ENCODE measurements at regions not wholly inside any gene's neighbourhood (a gene's known extent, or its start where the extent isn't known, plus 50 kb on each side); places are given as distances from the start of the nearest gene placed in this dataset.
"Not testable (repeated sequence)": the region's sequence is repeated elsewhere in the genome, so short reads cannot be mapped to it uniquely, and the experiment has no call there.

DNA sequence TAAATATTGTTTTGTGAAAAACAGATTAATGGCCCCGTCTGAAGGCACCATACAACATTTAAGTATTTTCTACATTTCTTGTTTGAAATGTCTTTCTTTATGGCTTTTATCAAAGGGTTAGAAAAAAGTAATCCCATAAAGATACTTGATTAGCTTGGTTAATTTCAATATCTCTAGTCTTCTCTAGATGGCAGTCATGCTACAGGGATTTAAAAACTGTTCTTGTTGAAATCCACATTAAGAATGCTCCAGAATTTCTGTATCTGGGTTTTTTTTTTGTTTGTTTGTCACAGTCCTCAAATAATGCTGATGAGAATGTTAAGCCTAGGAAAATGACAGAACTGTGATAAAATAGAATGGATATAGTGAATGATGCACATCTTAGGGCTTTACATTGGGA is 109.0 kb upstream of the AADAT start:
- H3K4me3 ChIP-seq (ENCODE audit: low read depth, low read length), result no peak overlapping the region
- no peak overlapping the region for H3K9ac ChIP-seq (ENCODE audit: low read depth, low read length)
- H3K4me1 ChIP-seq (ENCODE audit: control insufficient read depth, insufficient read depth, low read length), result no peaks in the 10 kb centered on the region
- H3K27me3 ChIP-seq (ENCODE audit: control insufficient read depth, insufficient read depth, low read length), result no peaks in the 10 kb centered on the region
- no peaks in the 10 kb centered on the region for H3K9me3 ChIP-seq (ENCODE audit: control insufficient read depth, insufficient read depth, low read length)
- H3K36me3 ChIP-seq (ENCODE audit: control insufficient read depth, insufficient read depth, low read length), result no peaks in the 10 kb centered on the region

DNA sequence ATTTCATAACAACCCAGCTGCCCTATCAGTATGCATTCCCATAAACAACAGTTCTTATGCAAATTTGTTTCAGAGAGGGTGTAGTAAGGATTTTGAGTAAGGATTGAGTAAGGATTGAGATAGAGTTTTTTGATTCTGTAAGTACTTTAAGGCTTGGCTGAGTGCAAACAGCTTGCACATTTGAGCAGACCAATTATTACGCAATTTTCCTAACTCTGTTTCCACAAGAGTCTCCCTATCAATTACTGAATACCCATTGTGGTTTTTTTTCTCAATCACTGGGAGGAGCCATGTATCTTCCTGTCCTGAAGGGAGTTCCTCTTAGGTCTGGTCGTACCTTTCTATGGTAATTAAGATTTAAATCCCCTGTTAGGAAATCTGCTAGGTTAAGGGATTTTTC is 105.0 kb upstream of the AADAT start:
- not testable (repeated sequence) for H3K27me3 ChIP-seq (ENCODE audit: control insufficient read depth, insufficient read depth, low read length); H3K9ac ChIP-seq (ENCODE audit: low read depth, low read length); H3K36me3 ChIP-seq (ENCODE audit: control insufficient read depth, insufficient read depth, low read length); H3K4me3 ChIP-seq (ENCODE audit: low read depth, low read length); H3K4me1 ChIP-seq (ENCODE audit: control insufficient read depth, insufficient read depth, low read length); H3K9me3 ChIP-seq (ENCODE audit: control insufficient read depth, insufficient read depth, low read length)

DNA sequence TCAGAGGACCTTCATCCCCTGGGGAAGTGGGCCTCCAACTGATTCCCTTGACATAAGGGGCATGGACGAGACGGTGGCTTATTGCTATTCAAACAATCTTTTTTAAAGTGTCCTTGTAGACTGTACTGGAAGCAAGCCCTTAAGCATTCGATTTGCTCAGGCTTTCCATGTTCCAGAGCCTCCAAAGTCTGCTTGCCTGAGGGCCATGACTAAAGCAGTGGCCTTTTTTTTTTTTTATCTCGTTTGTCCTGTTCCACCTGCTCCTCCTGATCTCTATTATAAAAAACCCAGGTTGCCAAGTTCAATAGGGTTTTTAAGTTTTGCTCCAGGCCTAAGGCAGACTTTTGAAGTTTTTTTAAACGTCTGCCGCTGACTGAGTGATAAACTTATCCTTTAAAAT is 103.7 kb upstream of the AADAT start:
- Histone ChIP-seq H3K36me3 (ENCODE audit: control insufficient read depth, insufficient read depth, low read length) (no peaks in the 10 kb centered on the region), H3K9me3 (ENCODE audit: control insufficient read depth, insufficient read depth, low read length) (no peaks in the 10 kb centered on the region), H3K9ac (ENCODE audit: low read depth, low read length) (no peak overlapping the region), H3K4me3 (ENCODE audit: low read depth, low read length) (no peak overlapping the region), H3K27me3 (ENCODE audit: control insufficient read depth, insufficient read depth, low read length) (no peaks in the 10 kb centered on the region), H3K4me1 (ENCODE audit: control insufficient read depth, insufficient read depth, low read length) (no peaks in the 10 kb centered on the region)

DNA sequence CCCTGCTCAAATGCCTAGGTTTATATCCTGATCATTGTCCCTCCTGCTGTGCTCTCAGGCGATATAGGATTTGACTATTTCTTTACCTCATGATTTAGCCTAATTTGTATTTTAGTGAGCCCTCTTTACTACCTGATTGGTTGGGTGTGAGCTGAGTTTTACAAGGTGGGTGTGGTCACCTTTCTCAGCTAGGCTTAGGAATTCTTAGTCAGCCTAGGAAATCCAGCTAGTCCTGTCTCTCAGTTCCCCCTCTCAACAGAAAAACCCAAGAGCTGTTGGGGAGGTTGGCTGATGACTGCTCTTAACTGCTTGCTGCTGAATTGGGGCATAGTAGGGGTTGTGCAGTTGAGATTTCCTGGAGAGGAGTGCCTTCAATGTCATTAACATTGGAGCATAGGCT is 100.5 kb upstream of the AADAT start:
- Histone ChIP-seq H3K4me3 (ENCODE audit: low read depth, low read length) (no peak overlapping the region), H3K4me1 (ENCODE audit: control insufficient read depth, insufficient read depth, low read length) (peaks cover 3% of the 10 kb centered on the region), H3K36me3 (ENCODE audit: control insufficient read depth, insufficient read depth, low read length) (no peaks in the 10 kb centered on the region), H3K9ac (ENCODE audit: low read depth, low read length) (no peak overlapping the region), H3K9me3 (ENCODE audit: control insufficient read depth, insufficient read depth, low read length) (no peaks in the 10 kb centered on the region), H3K27me3 (ENCODE audit: control insufficient read depth, insufficient read depth, low read length) (no peaks in the 10 kb centered on the region)

DNA sequence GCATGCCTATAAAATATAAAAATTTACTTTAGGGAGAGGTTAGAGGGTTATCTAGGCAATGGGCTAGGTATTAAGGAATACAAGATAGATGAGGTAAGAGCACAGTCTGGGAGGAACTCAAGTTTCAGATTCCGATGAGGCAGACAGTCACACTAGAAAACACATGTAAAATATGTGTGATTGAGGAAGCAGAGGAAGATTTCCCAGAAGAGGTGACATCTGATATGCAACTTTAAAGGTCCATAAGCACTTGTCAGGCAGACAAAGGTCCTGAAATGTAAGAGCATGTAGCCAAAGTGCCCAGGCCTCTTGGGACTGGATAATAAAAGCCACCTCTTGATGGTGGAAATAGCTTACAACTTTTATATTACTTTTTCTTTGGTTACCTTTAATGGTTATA is 81.1 kb upstream of the AADAT start:
- H3K4me3 ChIP-seq (ENCODE audit: low read depth, low read length), result no peak overlapping the region
- no peak overlapping the region for H3K9ac ChIP-seq (ENCODE audit: low read depth, low read length)
- no peaks in the 10 kb centered on the region for H3K27me3 ChIP-seq (ENCODE audit: control insufficient read depth, insufficient read depth, low read length)
- no peaks in the 10 kb centered on the region for H3K4me1 ChIP-seq (ENCODE audit: control insufficient read depth, insufficient read depth, low read length)
- no peaks in the 10 kb centered on the region for H3K36me3 ChIP-seq (ENCODE audit: control insufficient read depth, insufficient read depth, low read length)
- H3K9me3 ChIP-seq (ENCODE audit: control insufficient read depth, insufficient read depth, low read length), result no peaks in the 10 kb centered on the region

DNA sequence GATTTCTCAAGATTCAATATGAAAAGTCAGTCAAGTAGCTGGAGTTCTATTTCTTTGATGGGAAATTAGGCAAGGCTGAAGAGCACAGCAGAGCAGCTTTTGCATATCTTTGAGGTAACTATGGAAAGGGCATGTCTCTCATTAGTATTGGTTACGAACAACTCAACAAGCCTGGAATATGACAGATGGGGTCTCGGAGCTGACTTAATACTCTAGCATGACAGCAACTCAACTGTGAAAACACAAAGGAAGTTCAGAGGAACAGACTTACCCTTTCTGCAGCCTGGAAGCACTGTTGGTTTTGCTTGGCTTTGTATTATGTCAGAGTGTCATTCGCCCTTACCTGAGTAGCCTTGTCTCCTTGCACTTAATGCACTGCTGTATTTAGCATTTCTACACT is 79.9 kb upstream of the AADAT start:
- Histone ChIP-seq H3K9me3 (ENCODE audit: control insufficient read depth, insufficient read depth, low read length) (no peaks in the 10 kb centered on the region), H3K4me3 (ENCODE audit: low read depth, low read length) (no peak overlapping the region), H3K4me1 (ENCODE audit: control insufficient read depth, insufficient read depth, low read length) (no peaks in the 10 kb centered on the region), H3K27me3 (ENCODE audit: control insufficient read depth, insufficient read depth, low read length) (no peaks in the 10 kb centered on the region), H3K36me3 (ENCODE audit: control insufficient read depth, insufficient read depth, low read length) (no peaks in the 10 kb centered on the region), H3K9ac (ENCODE audit: low read depth, low read length) (no peak overlapping the region)

DNA sequence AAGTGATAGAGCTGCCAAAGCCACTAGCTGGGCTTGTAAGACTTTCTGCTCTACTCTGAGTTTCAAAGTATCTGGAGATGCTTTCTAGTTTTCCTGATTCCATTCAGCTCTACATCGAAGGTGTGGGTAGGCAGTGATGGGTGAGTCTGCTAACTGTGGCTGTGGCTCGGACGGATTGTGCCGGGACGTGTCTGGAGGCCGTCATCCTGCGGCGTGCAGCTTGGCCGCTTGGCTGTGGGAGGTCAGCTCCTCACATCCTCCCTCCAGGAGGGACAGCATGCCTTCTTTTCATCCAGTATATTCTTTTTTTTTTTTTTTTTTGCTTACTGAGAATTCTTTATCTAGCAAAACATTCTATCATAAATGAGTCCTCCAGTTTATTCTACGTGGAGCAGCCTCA is 77.9 kb upstream of the AADAT start:
- H3K36me3 ChIP-seq (ENCODE audit: control insufficient read depth, insufficient read depth, low read length), result no peaks in the 10 kb centered on the region
- no peak overlapping the region for H3K9ac ChIP-seq (ENCODE audit: low read depth, low read length)
- H3K9me3 ChIP-seq (ENCODE audit: control insufficient read depth, insufficient read depth, low read length), result no peaks in the 10 kb centered on the region
- H3K4me3 ChIP-seq (ENCODE audit: low read depth, low read length), result no peak overlapping the region
- no peaks in the 10 kb centered on the region for H3K27me3 ChIP-seq (ENCODE audit: control insufficient read depth, insufficient read depth, low read length)
- no peaks in the 10 kb centered on the region for H3K4me1 ChIP-seq (ENCODE audit: control insufficient read depth, insufficient read depth, low read length)

DNA sequence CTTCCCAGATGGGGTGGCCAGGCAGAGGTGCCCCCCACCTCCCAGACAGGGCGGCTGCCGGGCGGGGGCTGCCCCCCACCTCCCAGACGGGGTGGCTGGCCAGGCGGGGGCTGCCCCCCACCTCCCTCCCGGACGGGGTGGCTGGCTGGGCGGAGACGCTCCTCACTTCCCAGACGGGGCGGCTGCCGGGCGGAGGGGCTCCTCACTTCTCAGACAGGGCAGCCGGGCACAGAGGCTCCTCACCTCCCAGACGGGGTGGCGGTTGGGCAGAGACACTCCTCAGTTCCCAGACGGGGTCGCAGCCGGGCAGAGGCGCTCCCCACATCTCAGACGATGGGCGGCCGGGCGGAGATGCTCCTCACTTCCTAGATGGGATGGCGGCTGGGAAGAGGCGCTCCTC is 76.4 kb upstream of the AADAT start:
- H3K9ac ChIP-seq (ENCODE audit: low read depth, low read length); H3K9me3 ChIP-seq (ENCODE audit: control insufficient read depth, insufficient read depth, low read length); H3K27me3 ChIP-seq (ENCODE audit: control insufficient read depth, insufficient read depth, low read length); H3K4me1 ChIP-seq (ENCODE audit: control insufficient read depth, insufficient read depth, low read length); H3K36me3 ChIP-seq (ENCODE audit: control insufficient read depth, insufficient read depth, low read length); H3K4me3 ChIP-seq (ENCODE audit: low read depth, low read length): not testable (repeated sequence)

DNA sequence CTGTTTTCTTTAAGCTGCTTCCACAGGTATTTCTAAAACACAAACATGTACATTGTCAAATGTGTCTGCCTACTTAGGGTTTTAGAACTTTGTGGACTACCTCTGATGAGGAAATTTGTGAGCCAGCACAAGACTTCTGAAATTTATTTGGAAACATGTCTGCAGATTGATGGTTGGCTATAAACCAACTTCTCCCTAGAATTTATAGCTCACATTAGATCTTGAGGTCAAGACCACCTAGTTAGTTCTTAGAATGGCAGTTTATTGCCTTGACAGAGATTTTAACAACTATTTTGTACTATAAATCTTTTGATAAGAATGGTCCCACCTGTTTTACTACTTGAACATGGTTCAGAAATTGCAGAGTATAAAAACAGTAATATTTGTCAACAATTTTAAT is 72.7 kb upstream of the AADAT start:
- Histone ChIP-seq H3K4me1 (ENCODE audit: control insufficient read depth, insufficient read depth, low read length) (no peaks in the 10 kb centered on the region), H3K9ac (ENCODE audit: low read depth, low read length) (no peak overlapping the region), H3K4me3 (ENCODE audit: low read depth, low read length) (no peak overlapping the region), H3K27me3 (ENCODE audit: control insufficient read depth, insufficient read depth, low read length) (no peaks in the 10 kb centered on the region), H3K9me3 (ENCODE audit: control insufficient read depth, insufficient read depth, low read length) (no peaks in the 10 kb centered on the region), H3K36me3 (ENCODE audit: control insufficient read depth, insufficient read depth, low read length) (no peaks in the 10 kb centered on the region)

DNA sequence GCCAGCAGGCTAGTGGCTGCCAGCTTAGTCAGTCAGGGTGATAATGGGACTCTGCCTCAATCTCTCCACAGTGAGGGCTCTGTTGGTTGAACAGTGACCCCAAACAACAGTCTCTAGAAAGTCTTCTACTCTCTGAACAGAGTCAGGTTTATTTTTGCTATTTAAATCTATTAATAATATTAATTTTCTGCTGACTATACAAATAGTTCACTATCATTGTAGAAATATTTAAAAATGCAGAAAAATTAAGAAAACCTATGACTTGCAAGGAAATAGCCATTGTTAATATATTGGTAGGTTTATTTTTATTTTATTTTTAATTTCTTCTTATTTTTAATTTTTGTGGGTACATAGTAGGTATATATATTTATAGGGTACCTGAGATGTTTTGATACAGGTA is 67.9 kb upstream of the AADAT start:
- Histone ChIP-seq H3K36me3 (ENCODE audit: control insufficient read depth, insufficient read depth, low read length) (no peaks in the 10 kb centered on the region), H3K27me3 (ENCODE audit: control insufficient read depth, insufficient read depth, low read length) (no peaks in the 10 kb centered on the region), H3K9ac (ENCODE audit: low read depth, low read length) (no peak overlapping the region), H3K4me3 (ENCODE audit: low read depth, low read length) (no peak overlapping the region), H3K9me3 (ENCODE audit: control insufficient read depth, insufficient read depth, low read length) (no peaks in the 10 kb centered on the region), H3K4me1 (ENCODE audit: control insufficient read depth, insufficient read depth, low read length) (no peaks in the 10 kb centered on the region)

DNA sequence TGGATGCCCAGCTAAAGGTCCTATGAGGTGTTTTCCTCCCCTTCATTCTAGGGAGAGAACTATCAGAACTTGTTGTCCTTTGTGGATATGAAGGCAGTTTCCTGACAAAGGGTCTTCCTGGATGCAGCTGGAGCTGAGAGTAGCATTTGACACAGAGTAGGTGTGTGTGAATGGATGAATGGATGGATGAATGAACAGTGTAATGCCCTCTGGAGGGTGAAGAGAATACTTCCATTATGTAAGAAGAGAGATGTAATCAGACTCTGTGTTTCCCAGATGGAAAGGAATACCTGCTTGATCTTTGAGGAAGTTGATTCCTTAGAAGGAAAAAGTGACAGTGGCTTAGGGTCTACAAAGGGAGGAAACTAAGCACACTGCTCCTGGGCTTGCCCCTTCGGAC is 55.4 kb upstream of the AADAT start:
- Histone ChIP-seq H3K27me3 (ENCODE audit: control insufficient read depth, insufficient read depth, low read length) (no peaks in the 10 kb centered on the region), H3K4me1 (ENCODE audit: control insufficient read depth, insufficient read depth, low read length) (no peaks in the 10 kb centered on the region), H3K36me3 (ENCODE audit: control insufficient read depth, insufficient read depth, low read length) (no peaks in the 10 kb centered on the region), H3K4me3 (ENCODE audit: low read depth, low read length) (no peak overlapping the region), H3K9me3 (ENCODE audit: control insufficient read depth, insufficient read depth, low read length) (no peaks in the 10 kb centered on the region), H3K9ac (ENCODE audit: low read depth, low read length) (no peak overlapping the region)

DNA sequence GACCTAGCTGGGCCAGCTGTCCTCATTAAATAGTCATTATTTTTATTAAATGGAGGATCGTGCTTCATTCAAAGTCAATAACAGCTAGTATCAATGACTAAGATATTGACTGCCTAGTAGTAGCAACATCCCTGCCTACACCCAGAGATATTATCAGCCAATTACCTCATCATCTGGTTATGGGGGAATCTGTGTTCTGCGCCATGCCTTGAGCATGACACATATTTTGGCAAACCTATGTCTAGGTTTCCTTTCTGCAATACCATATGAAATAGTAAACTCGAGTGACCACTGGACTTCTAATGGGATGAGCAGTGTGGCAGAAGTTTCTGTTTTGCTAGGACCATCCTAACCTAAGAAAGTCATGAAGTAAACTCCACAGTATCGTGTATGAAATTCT is 50.0 kb upstream of the AADAT start:
- H3K9ac ChIP-seq (ENCODE audit: low read depth, low read length), result no peak overlapping the region
- H3K4me1 ChIP-seq (ENCODE audit: control insufficient read depth, insufficient read depth, low read length), result no peaks in the 10 kb centered on the region
- no peaks in the 10 kb centered on the region for H3K36me3 ChIP-seq (ENCODE audit: control insufficient read depth, insufficient read depth, low read length)
- no peaks in the 10 kb centered on the region for H3K9me3 ChIP-seq (ENCODE audit: control insufficient read depth, insufficient read depth, low read length)
- no peaks in the 10 kb centered on the region for H3K27me3 ChIP-seq (ENCODE audit: control insufficient read depth, insufficient read depth, low read length)
- H3K4me3 ChIP-seq (ENCODE audit: low read depth, low read length), result no peak overlapping the region
